HepG2 (cell line): ENCODE measurements at regions not wholly inside any gene's neighbourhood (a gene's known extent, or its start where the extent isn't known, plus 50 kb on each side); places are given as distances from the start of the nearest gene placed in this dataset.

Experiments used
- ATAC-seq: fragments of 200-7000 bp; cut with Tn5 transposase; 3 replicates; pipeline ENCODE4 v1.9.1; 2020; ENCODE audit warnings: mild to moderate bottlenecking, moderate library complexity
- BruUV-seq: library from RNA; stranded (reverse); fragments of 400-500 nt; replicated peaks from 2 replicates; lab custom pipeline; 2021; lab: Mats Ljungman, UMichigan
- CTCF ChIA-PET: fragments of 300-600 bp; formaldehyde crosslinking; extraction: SDS; loops from one replicate; lab custom pipeline; 2021; ENCODE audit warnings: low total read pairs, inconsistent platforms, low intra/inter-chr PET ratio; lab: Yijun Ruan, JAX
- POLR2A ChIA-PET: fragments of 350-600 bp; sonication (Branson Sonifier 250); formaldehyde crosslinking; loops from one replicate; lab custom pipeline; 2020; ENCODE audit warnings: antibody characterized with exemption, inconsistent platforms; lab: Yijun Ruan, JAX
- DNase-seq: peaks from one replicate; pipeline ENCODE4 v3.0.0-alpha.2; 2015; ENCODE audit warnings: low spot score
- FAIRE-seq: peaks from 3 replicates; lab custom pipeline; 2011; peaks lifted over from hg19 to GRCh38; lab: Jason Lieb, UNC
- H2AFZ ChIP-seq: one replicate; pipeline ENCODE4 v1.6.1; 2011; ENCODE audit warnings: low read length, inconsistent platforms
- H3K27ac ChIP-seq: fragments of 300-600 bp; 3 replicates; pipeline ENCODE4 v1.8.0; 2011; ENCODE audit warnings: mixed run types, mild to moderate bottlenecking, mixed read lengths, low read length, inconsistent platforms; ENCODE audit not compliant: insufficient read depth; ENCODE audit errors: extremely low read length
- H3K27me3 ChIP-seq, 2 experiments: fragments of 200-600 bp in 1 of 2; 2 replicates in 1 of 2; 3 replicates in 1 of 2; pipeline versions ENCODE4 v1.6.0 to v1.8.0; 2011; ENCODE audit warnings: low read length in 2 of 2, mild to moderate bottlenecking in 2 of 2, moderate library complexity in 2 of 2, inconsistent platforms in 1 of 2; ENCODE audit not compliant: insufficient read depth in 2 of 2, control insufficient read depth in 1 of 2
- H3K36me3 ChIP-seq, 2 experiments: fragments of 200-600 bp in 1 of 2; replicated peaks in 1 of 2; 2 replicates in 1 of 2; 3 replicates in 1 of 2; pipeline versions ENCODE4 v1.5.1 to v1.8.0; 2011; ENCODE audit warnings: low read length in 2 of 2, inconsistent platforms in 1 of 2; ENCODE audit not compliant: insufficient read depth in 2 of 2, control insufficient read depth in 1 of 2
- H3K4me1 ChIP-seq: 2 replicates; pipeline ENCODE4 v1.5.1; 2012; ENCODE audit warnings: low read length, inconsistent platforms; ENCODE audit not compliant: insufficient read depth
- H3K4me2 ChIP-seq: 2 replicates; pipeline ENCODE4 v1.6.0; 2011; ENCODE audit warnings: low read depth, low read length, inconsistent platforms
- H3K4me3 ChIP-seq, 3 experiments: fragments of 200-600 bp in 1 of 3; sonication (generic), shearing (Covaris generic) in 1 of 3; replicated peaks in 1 of 3; 2 replicates each; pipeline ENCODE4 v1.5.1; 2011 to 2016; ENCODE audit warnings: low read length in 3 of 3, inconsistent platforms in 2 of 3, low read depth in 2 of 3, mild to moderate bottlenecking in 2 of 3, control low read depth in 1 of 3, mixed read lengths in 1 of 3; ENCODE audit not compliant: insufficient read depth in 1 of 3
- H3K79me2 ChIP-seq: one replicate; pipeline ENCODE4 v1.6.1; 2011; ENCODE audit warnings: low read length, inconsistent platforms; ENCODE audit not compliant: insufficient read depth
- H3K9ac ChIP-seq: 2 replicates; pipeline ENCODE4 v1.6.0; 2011; ENCODE audit warnings: mild to moderate bottlenecking, low read depth, low read length, inconsistent platforms; ENCODE audit not compliant: insufficient read depth
- H3K9me3 ChIP-seq: 2 replicates; pipeline ENCODE4 v1.5.1; 2012; ENCODE audit warnings: mild to moderate bottlenecking, low read length
- H4K20me1 ChIP-seq: 2 replicates; pipeline ENCODE4 v1.6.0; 2011; ENCODE audit warnings: inconsistent platforms, mild to moderate bottlenecking, low read length, moderate library complexity; ENCODE audit not compliant: insufficient read depth
- ARHGAP35 ChIP-seq: sonication (generic); formaldehyde crosslinking; IDR thresholded peaks from 2 replicates; pipeline ENCODE4 v1.9.0; 2022; ENCODE audit warnings: mild to moderate bottlenecking, inconsistent platforms, moderate library complexity, missing genetic modification reagents, borderline replicate concordance
- CEBPZ ChIP-seq: IDR thresholded peaks from 2 replicates; pipeline ENCODE4 v1.6.1; 2012; ENCODE audit warnings: low read length, improper control_type of control experiment
- FOSL2 ChIP-seq: sonication (generic); formaldehyde crosslinking; IDR thresholded peaks from 2 replicates; pipeline ENCODE4 v1.4.0; 2020; ENCODE audit warnings: missing genetic modification reagents
- KAT2B ChIP-seq: fragments of 150-350 bp; IDR thresholded peaks from 2 replicates; pipeline ENCODE4 v1.6.1; 2014; ENCODE audit warnings: low read depth, low read length, borderline replicate concordance
- MATR3 ChIP-seq: sonication (generic); formaldehyde crosslinking; IDR thresholded peaks from 2 replicates; pipeline ENCODE4 v1.4.0; 2020; ENCODE audit warnings: missing genetic modification reagents
- NR2F2 ChIP-seq: IDR thresholded peaks from 2 replicates; pipeline ENCODE4 v1.6.1; 2012; ENCODE audit warnings: low read depth, inconsistent platforms, borderline replicate concordance
- PAWR ChIP-seq: sonication (generic); formaldehyde crosslinking; IDR thresholded peaks from 2 replicates; pipeline ENCODE4 v1.4.0; 2020; ENCODE audit warnings: missing genetic modification reagents, mild to moderate bottlenecking, borderline replicate concordance
- SKIL ChIP-seq: sonication (generic); formaldehyde crosslinking; IDR thresholded peaks from 2 replicates; pipeline ENCODE4 v1.8.0; 2022; ENCODE audit warnings: missing genetic modification reagents, mild to moderate bottlenecking, moderate library complexity, borderline replicate concordance
- SP5 ChIP-seq: IDR thresholded peaks from 2 replicates; pipeline ENCODE4 v1.6.1; 2016; ENCODE audit warnings: low read depth, borderline replicate concordance
- TFAP4 ChIP-seq: sonication (generic); IDR thresholded peaks from 2 replicates; pipeline ENCODE4 v1.6.1; 2016; ENCODE audit warnings: low read depth, borderline replicate concordance
- ZBTB7B ChIP-seq: sonication (generic); formaldehyde crosslinking; IDR thresholded peaks from 2 replicates; pipeline ENCODE4 v1.4.0; 2020; ENCODE audit warnings: missing genetic modification reagents
- ZNF235 ChIP-seq: sonication (generic); formaldehyde crosslinking; IDR thresholded peaks from 2 replicates; pipeline ENCODE4 v1.8.1; 2023; ENCODE audit warnings: mild to moderate bottlenecking, missing genetic modification reagents, borderline replicate concordance
- ZNF34 ChIP-seq: sonication (generic); formaldehyde crosslinking; IDR thresholded peaks from 2 replicates; pipeline ENCODE4 v1.4.0; 2020; ENCODE audit warnings: mild to moderate bottlenecking, missing genetic modification reagents, borderline replicate concordance
- ZNF547 ChIP-seq: sonication (generic); formaldehyde crosslinking; IDR thresholded peaks from 2 replicates; pipeline ENCODE4 v1.5.1; 2020; ENCODE audit warnings: mild to moderate bottlenecking, missing genetic modification reagents
- ZNF775 ChIP-seq: sonication (generic); formaldehyde crosslinking; IDR thresholded peaks from 2 replicates; pipeline ENCODE4 v1.4.0; 2020; ENCODE audit warnings: missing genetic modification reagents, mild to moderate bottlenecking, moderate library complexity, borderline replicate concordance
- WGBS: methylation state at CpG from one replicate; pipeline ENCODE4 v1.1.6; 2017; ENCODE audit warnings: low lambda C conversion rate; 5-methylcytosine and 5-hydroxymethylcytosine counted together
- in situ Hi-C: cut with HindIII; loops from 2 replicates; pipeline ENCODE4 v1.10.0; 2017; ENCODE audit warnings: low pct_unique_long_range_greater_than_20kb; ENCODE audit not compliant: extremely low pct_ligation_motif_present
- intact Hi-C: fragments of 100-400 bp; cut with micrococcal nuclease; formaldehyde crosslinking; loops from one replicate; pipeline ENCODE4 v1.10.0; 2022; ENCODE audit not compliant: unreplicated experiment

- Histone ChIP-seq H3K4me1 (no peaks in the 10 kb centered on the region), H3K9me3 (no peaks in the 10 kb centered on the region), H3K27me3 (peaks cover 2 to 49% of the 10 kb centered on the region in 2 experiments; a peak in 3 of 5 replicates), H4K20me1 (no peaks in the 10 kb centered on the region), H2AFZ (no peak overlapping the region), H3K27ac (no peak overlapping the region), H3K79me2 (no peaks in the 10 kb centered on the region), H3K9ac (no peak overlapping the region), H3K4me2 (no peak overlapping the region), H3K4me3 (no peak overlapping the region), H3K36me3 (no peaks in the 10 kb centered on the region)
- 12% methylated on average over 19 of the region's 19 CpGs for WGBS
- no TSS peak for BruUV-seq
- intact Hi-C loops = loop anchor here (10.0 kb wide), 1 partner anchor 178 kb away; no protein-coding TSS in a partner anchor
- ChIA-PET CTCF (no interaction called here), POLR2A (no interaction called here)
- ATAC-seq (no peak), DNase-seq (no peak), FAIRE-seq (no peak)
- in situ Hi-C loops = no loop called here
- TF ChIP-seq SKIL (CRISPR knock-in tag) = no peak
- no peak for TF ChIP-seq SP5
- TF ChIP-seq ZNF775 (CRISPR knock-in tag) = no peak
- TF ChIP-seq ZNF34 (CRISPR knock-in tag) = no peak
- TF ChIP-seq MATR3 (CRISPR knock-in tag) = no peak
- TF ChIP-seq FOSL2 (CRISPR knock-in tag) = no peak
- TF ChIP-seq KAT2B = no peak
- no peak for TF ChIP-seq ZNF235 (CRISPR knock-in tag)
- no peak for TF ChIP-seq ZBTB7B (CRISPR knock-in tag)
- no peak for TF ChIP-seq ARHGAP35 (CRISPR knock-in tag)
- TF ChIP-seq ZNF547 = no peak
- TF ChIP-seq CEBPZ = no peak
- TF ChIP-seq TFAP4 = no peak
- no peak for TF ChIP-seq PAWR (CRISPR knock-in tag)
- TF ChIP-seq NR2F2 = no peak
Measured at GRCh38 chr10:118246332-118247295, 95.5 kb downstream of the FAM204A start.
